Upper lobe of left lung (tissue), 4 donors: ENCODE measurements at regions not wholly inside any gene's neighbourhood (a gene's known extent, or its start where the extent isn't known, plus 50 kb on each side); places are given as distances from the start of the nearest gene placed in this dataset.

Source experiments
- EP300 ChIP-seq, 4 donors: sonication (generic); formaldehyde crosslinking; IDR thresholded peaks; one replicate each; pipeline ENCODE4 v1.5.1; 2017; ENCODE audit warnings: antibody characterized with exemption in 4 of 4, control low read depth in 2 of 4
- POLR2A ChIP-seq, 4 donors: fragments of 450-650 bp; IDR thresholded peaks; one replicate each; pipeline ENCODE4 v1.5.1; 2016 to 2017; ENCODE audit warnings: antibody characterized with exemption in 4 of 4, mild to moderate bottlenecking in 2 of 4
- TF ChIP-seq, protein P1 (sequence below), 6 experiments: fragments of 450-650 bp in 4 of 6; fragments of 200-600 bp in 2 of 6; sonication (generic) in 2 of 6; IDR thresholded peaks; one replicate each; pipeline ENCODE4 v1.5.1; 2016 to 2019; ENCODE audit warnings: antibody characterized with exemption in 6 of 6

DNA sequence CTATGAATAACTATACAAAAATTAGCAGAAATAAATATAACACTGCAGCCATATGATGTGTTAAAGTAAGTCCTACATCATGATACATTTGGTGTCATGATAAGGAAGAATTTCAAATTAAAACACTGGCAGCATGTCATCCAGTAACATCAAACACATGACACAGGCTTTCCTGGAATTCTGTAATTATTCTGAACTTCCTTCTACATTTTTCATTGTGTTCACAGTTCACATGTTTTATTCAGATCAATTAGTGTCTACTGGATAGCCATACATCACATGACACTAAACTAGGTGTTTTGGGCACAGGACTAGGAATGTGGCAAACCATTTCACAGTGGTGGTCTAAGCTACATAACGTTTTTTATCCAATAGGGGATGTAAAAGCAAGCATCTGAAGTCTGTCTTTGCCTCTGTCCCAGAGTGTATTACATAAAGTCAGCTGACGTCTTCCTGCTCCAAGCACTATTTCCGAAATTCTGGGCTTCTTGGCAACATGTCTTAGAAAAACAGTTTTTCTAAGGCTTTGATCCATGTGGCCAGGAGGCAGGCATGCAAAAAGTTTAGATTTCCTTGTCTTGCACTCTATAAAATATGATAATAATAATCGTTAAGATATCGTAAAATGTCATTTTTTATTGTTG is 707.9 kb downstream of the CENPC start:
- TF ChIP-seq, protein P1, sequence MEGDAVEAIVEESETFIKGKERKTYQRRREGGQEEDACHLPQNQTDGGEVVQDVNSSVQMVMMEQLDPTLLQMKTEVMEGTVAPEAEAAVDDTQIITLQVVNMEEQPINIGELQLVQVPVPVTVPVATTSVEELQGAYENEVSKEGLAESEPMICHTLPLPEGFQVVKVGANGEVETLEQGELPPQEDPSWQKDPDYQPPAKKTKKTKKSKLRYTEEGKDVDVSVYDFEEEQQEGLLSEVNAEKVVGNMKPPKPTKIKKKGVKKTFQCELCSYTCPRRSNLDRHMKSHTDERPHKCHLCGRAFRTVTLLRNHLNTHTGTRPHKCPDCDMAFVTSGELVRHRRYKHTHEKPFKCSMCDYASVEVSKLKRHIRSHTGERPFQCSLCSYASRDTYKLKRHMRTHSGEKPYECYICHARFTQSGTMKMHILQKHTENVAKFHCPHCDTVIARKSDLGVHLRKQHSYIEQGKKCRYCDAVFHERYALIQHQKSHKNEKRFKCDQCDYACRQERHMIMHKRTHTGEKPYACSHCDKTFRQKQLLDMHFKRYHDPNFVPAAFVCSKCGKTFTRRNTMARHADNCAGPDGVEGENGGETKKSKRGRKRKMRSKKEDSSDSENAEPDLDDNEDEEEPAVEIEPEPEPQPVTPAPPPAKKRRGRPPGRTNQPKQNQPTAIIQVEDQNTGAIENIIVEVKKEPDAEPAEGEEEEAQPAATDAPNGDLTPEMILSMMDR (IDR thresholded peaks at IDR 0.05): no peak
- TF ChIP-seq EP300 (IDR thresholded peaks at IDR 0.05): no peak
- no peak for TF ChIP-seq POLR2A (IDR thresholded peaks at IDR 0.05)
